ENCODE measurements at regions not wholly inside any gene's neighbourhood (a gene's known extent, or its start where the extent isn't known, plus 50 kb on each side); places are given as distances from the start of the nearest gene placed in this dataset.

DNA sequence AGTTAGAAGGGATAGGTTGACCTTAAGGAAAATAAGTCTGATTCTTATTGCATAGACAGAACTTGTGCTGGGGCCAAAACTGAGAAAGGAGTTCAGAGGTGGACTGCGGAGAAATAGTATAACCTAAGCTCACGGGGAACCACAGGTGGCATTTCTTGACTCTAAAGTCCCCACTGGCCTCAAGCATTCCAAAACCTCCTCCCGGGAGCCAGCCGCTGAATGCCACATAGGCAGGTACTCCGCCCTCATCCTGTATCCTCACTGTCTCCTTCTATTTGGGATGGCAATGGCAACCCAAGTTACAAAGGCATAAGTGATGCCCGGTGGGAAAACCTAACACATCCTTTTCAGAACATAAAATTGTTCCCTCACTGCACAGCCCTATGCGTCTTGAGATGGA, 173.0 kb downstream of the SP3 start:
- Histone ChIP-seq H3K9me3 (ENCODE audit: severe bottlenecking) (no peaks in the 10 kb centered on the region), H3K4me1 (ENCODE audit: insufficient read depth, poor library complexity, severe bottlenecking) (no peaks in the 10 kb centered on the region), H3K4me3 (ENCODE audit: severe bottlenecking) (no peak overlapping the region), H3K27me3 (ENCODE audit: insufficient read depth, poor library complexity, severe bottlenecking) (no peaks in the 10 kb centered on the region), H3K36me3 (ENCODE audit: low read depth) (no peaks in the 10 kb centered on the region), H3K27ac (ENCODE audit: poor library complexity, severe bottlenecking) (no peak overlapping the region)
- DNase-seq (ENCODE audit: low spot score) (no peak), ATAC-seq (ENCODE audit: low read depth) (no peak)
- TF ChIP-seq, protein P1, sequence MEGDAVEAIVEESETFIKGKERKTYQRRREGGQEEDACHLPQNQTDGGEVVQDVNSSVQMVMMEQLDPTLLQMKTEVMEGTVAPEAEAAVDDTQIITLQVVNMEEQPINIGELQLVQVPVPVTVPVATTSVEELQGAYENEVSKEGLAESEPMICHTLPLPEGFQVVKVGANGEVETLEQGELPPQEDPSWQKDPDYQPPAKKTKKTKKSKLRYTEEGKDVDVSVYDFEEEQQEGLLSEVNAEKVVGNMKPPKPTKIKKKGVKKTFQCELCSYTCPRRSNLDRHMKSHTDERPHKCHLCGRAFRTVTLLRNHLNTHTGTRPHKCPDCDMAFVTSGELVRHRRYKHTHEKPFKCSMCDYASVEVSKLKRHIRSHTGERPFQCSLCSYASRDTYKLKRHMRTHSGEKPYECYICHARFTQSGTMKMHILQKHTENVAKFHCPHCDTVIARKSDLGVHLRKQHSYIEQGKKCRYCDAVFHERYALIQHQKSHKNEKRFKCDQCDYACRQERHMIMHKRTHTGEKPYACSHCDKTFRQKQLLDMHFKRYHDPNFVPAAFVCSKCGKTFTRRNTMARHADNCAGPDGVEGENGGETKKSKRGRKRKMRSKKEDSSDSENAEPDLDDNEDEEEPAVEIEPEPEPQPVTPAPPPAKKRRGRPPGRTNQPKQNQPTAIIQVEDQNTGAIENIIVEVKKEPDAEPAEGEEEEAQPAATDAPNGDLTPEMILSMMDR (IDR thresholded peaks at IDR 0.05; ENCODE audit: poor library complexity, severe bottlenecking): no peak

DNA sequence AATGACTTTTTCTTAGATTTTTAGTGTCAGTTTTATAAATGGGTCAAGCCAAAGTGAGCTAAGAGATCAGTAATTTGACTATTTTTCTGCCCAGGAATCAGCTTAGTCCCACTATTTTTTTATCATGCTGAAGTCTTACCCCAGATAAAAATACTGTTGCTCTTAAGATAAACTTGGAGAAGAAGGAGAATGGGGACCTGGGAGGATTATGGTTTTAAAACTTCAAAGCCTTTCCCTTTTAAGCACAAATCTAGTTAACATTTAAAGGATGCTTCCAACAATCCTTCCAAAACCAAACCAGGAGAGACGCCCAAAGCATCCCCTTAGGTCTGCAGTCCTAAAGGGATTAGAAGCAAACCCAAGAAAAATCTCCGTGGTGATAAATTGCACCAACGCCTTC, 172.4 kb downstream of the SP3 start:
- Histone ChIP-seq H3K4me1 (ENCODE audit: insufficient read depth, poor library complexity, severe bottlenecking) (no peaks in the 10 kb centered on the region), H3K9me3 (ENCODE audit: severe bottlenecking) (no peaks in the 10 kb centered on the region), H3K36me3 (ENCODE audit: low read depth) (no peaks in the 10 kb centered on the region), H3K27me3 (ENCODE audit: insufficient read depth, poor library complexity, severe bottlenecking) (no peaks in the 10 kb centered on the region), H3K4me3 (ENCODE audit: severe bottlenecking) (no peak overlapping the region), H3K27ac (ENCODE audit: poor library complexity, severe bottlenecking) (no peak overlapping the region)
- TF ChIP-seq, protein P1 (IDR thresholded peaks at IDR 0.05; ENCODE audit: poor library complexity, severe bottlenecking): no peak
- ATAC-seq (ENCODE audit: low read depth): no peak
- DNase-seq (ENCODE audit: low spot score): no peak

GRCh38 chr2:173793709-173794565, 171.2 kb downstream of the SP3 start:
- no peak overlapping the region for H3K27ac ChIP-seq (ENCODE audit: poor library complexity, severe bottlenecking)
- TF ChIP-seq, protein P1 (IDR thresholded peaks at IDR 0.05; ENCODE audit: poor library complexity, severe bottlenecking): no peak
- no peaks in the 10 kb centered on the region for H3K4me1 ChIP-seq (ENCODE audit: insufficient read depth, poor library complexity, severe bottlenecking)
- ATAC-seq (ENCODE audit: low read depth) (no peak), DNase-seq (ENCODE audit: low spot score) (no peak)
- H3K27me3 ChIP-seq (ENCODE audit: insufficient read depth, poor library complexity, severe bottlenecking): no peaks in the 10 kb centered on the region
- H3K4me3 ChIP-seq (ENCODE audit: severe bottlenecking): no peak overlapping the region
- no peaks in the 10 kb centered on the region for H3K36me3 ChIP-seq (ENCODE audit: low read depth)
- H3K9me3 ChIP-seq (ENCODE audit: severe bottlenecking): no peaks in the 10 kb centered on the region

DNA sequence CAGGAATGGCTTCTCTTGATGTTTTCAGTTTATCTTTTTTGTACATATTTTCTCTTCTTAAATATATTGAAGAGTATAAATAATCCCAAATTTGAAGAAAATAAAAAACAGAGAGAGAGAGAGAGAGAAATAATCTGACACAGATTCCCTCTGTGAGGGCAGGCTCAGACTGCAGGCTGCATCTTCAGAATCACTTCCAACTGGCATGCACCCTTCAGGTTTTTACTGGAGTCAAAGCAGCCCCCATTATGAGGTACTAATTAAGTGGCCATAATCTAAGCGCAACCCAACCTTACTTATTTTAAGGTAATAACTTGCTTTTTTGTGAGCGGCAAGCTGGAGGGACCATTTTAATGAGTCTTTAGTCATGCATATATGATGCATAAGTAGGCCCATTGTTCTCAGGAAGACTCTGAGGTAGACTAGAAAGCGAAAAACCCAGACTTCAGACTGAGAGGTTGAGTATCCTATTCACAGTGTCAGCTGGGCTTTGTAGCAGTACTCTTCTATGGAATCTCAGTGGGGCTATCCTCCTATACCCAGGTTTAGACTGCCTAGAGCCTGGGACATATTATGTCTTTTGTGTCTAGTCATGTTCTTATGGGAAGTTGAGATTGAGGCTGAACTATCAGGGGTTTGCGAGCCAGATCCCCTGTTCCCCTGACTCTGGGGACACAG, 167.4 kb downstream of the SP3 start:
- no peak overlapping the region for H3K27ac ChIP-seq (ENCODE audit: poor library complexity, severe bottlenecking)
- H3K36me3 ChIP-seq (ENCODE audit: low read depth): no peaks in the 10 kb centered on the region
- TF ChIP-seq, protein P1 (IDR thresholded peaks at IDR 0.05; ENCODE audit: poor library complexity, severe bottlenecking): no peak
- H3K4me1 ChIP-seq (ENCODE audit: insufficient read depth, poor library complexity, severe bottlenecking): no peaks in the 10 kb centered on the region
- no peak for ATAC-seq (ENCODE audit: low read depth)
- H3K4me3 ChIP-seq (ENCODE audit: severe bottlenecking): no peak overlapping the region
- no peaks in the 10 kb centered on the region for H3K9me3 ChIP-seq (ENCODE audit: severe bottlenecking)
- no peaks in the 10 kb centered on the region for H3K27me3 ChIP-seq (ENCODE audit: insufficient read depth, poor library complexity, severe bottlenecking)
- DNase-seq (ENCODE audit: low spot score): no peak

GRCh38 chr2:173802518-173802917, 162.7 kb downstream of the SP3 start:
- no peak for ATAC-seq (ENCODE audit: low read depth)
- Histone ChIP-seq H3K27ac (ENCODE audit: poor library complexity, severe bottlenecking) (no peak overlapping the region), H3K4me3 (ENCODE audit: severe bottlenecking) (no peak overlapping the region), H3K36me3 (ENCODE audit: low read depth) (no peaks in the 10 kb centered on the region), H3K4me1 (ENCODE audit: insufficient read depth, poor library complexity, severe bottlenecking) (no peaks in the 10 kb centered on the region), H3K9me3 (ENCODE audit: severe bottlenecking) (no peaks in the 10 kb centered on the region), H3K27me3 (ENCODE audit: insufficient read depth, poor library complexity, severe bottlenecking) (no peaks in the 10 kb centered on the region)
- DNase-seq (ENCODE audit: low spot score): no peak
- TF ChIP-seq, protein P1 (IDR thresholded peaks at IDR 0.05; ENCODE audit: poor library complexity, severe bottlenecking): no peak
